ENCODE measurements at regions not wholly inside any gene's neighbourhood (a gene's known extent, or its start where the extent isn't known, plus 50 kb on each side); places are given as distances from the start of the nearest gene placed in this dataset.

GRCh38 chr3:193851941-193852674 is 259.1 kb downstream of the OPA1 start:
- no peak for TF ChIP-seq CTCF (IDR thresholded peaks at IDR 0.05)
- TF ChIP-seq POLR2A (IDR thresholded peaks at IDR 0.05) = no peak

Data from esophagus squamous epithelium (tissue), 4 donors.